ENCODE measurements at regions not wholly inside any gene's neighbourhood (a gene's known extent, or its start where the extent isn't known, plus 50 kb on each side); places are given as distances from the start of the nearest gene placed in this dataset.

GRCh38 chr5:124908581-124909451, 162.4 kb upstream of the ZNF608 start (continued):
- TF ChIP-seq ZNF207 (IDR thresholded peaks at IDR 0.05; ENCODE audit: borderline replicate concordance) (no peak), FOS (IDR thresholded peaks at IDR 0.05; ENCODE audit: borderline replicate concordance, extremely low read depth, insufficient read length) (no peak), MEF2A (IDR thresholded peaks at IDR 0.05; ENCODE audit: insufficient read depth, low read depth, low read length) (0 out of 2 replicates have a peak, but pooled peaks have one; percentile 46), HDAC2 (IDR thresholded peaks at IDR 0.05) (no peak), BCL3 (IDR thresholded peaks at IDR 0.05; ENCODE audit: borderline replicate concordance, insufficient read depth, low read depth, low read length, poor library complexity, severe bottlenecking) (no peak), RAD51 (IDR thresholded peaks at IDR 0.05) (no peak), PAX5 (IDR thresholded peaks at IDR 0.05; ENCODE audit: borderline replicate concordance, low read depth, low read length) (no peak), STAT3 (IDR thresholded peaks at IDR 0.05; ENCODE audit: low read depth, low read length) (no peak), SPI1 (IDR thresholded peaks at IDR 0.05; ENCODE audit: borderline replicate concordance, insufficient read depth, low read depth, low read length) (peak; percentile 13; the same call in 1 of the 2 replicates), ATF7 (IDR thresholded peaks at IDR 0.05; ENCODE audit: low read depth) (peak; percentile 99), KDM1A (IDR thresholded peaks at IDR 0.05; ENCODE audit: borderline replicate concordance) (no peak), CBX3 (IDR thresholded peaks at IDR 0.05; ENCODE audit: borderline replicate concordance, low read depth) (no peak), CREM (IDR thresholded peaks at IDR 0.05; ENCODE audit: low read depth) (peak; percentile 74), LARP7 (IDR thresholded peaks at IDR 0.05) (no peak), TCF3 (IDR thresholded peaks at IDR 0.05; ENCODE audit: borderline replicate concordance, insufficient read depth, low read depth, low read length) (no peak), CBFB (IDR thresholded peaks at IDR 0.05; ENCODE audit: low read depth) (0 out of 2 replicates have a peak, but pooled peaks have one; percentile 29), NR2C2 (IDR thresholded peaks at IDR 0.05; ENCODE audit: borderline replicate concordance, control insufficient read depth, insufficient read length, low read depth) (no peak), MAX (IDR thresholded peaks at IDR 0.05; ENCODE audit: low read depth, low read length) (no peak), TBL1XR1 (IDR thresholded peaks at IDR 0.05; ENCODE audit: low read depth, low read length) (0 out of 2 replicates have a peak, but pooled peaks have one; percentile 15), CEBPB (IDR thresholded peaks at IDR 0.05; ENCODE audit: borderline replicate concordance in 1 of 2, low read depth in 2 of 2, low read length in 2 of 2) (peak in 1 of 2 experiments; percentile 58; a peak in 1 of 4 replicates), TAF1 (IDR thresholded peaks at IDR 0.05; ENCODE audit: borderline replicate concordance, low read depth, low read length) (no peak), NR2C1 (IDR thresholded peaks at IDR 0.05) (no peak), ZBTB11 (CRISPR knock-in tag; IDR thresholded peaks at IDR 0.05) (no peak)

Data from GM12878 (cell line).